Left forelimb (tissue), 1 donor: ENCODE measurements at regions not wholly inside any gene's neighbourhood (a gene's known extent, or its start where the extent isn't known, plus 50 kb on each side); places are given as distances from the start of the nearest gene placed in this dataset.
"Not testable (repeated sequence)": the region's sequence is repeated elsewhere in the genome, so short reads cannot be mapped to it uniquely, and the experiment has no call there.

Experiments
- DNase-seq: peaks from one replicate; pipeline ENCODE4 v3.0.0-alpha.2; 2018; ENCODE audit warnings: low spot score

DNA sequence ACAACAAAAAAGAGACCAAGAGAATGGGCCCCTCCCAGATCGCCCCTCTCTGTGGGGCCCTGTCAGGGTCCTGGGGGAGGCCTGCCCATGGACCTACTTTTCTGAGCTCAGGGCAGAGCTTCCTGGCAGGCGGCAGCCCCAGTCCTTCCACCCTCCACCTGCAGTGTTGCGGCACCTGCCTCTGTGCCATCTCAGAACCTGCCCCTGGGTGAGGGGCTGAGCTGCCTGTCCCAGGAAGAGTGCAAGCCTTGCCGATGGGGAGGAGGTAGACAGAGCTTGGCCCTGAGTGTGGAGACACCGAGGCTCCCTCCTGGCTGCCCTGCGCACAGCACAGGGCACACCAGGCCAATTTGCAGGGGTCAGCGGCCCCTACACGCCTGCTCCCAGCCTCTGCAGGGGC, 67.5 kb downstream of the UNCX start:
- DNase-seq = no peak

DNA sequence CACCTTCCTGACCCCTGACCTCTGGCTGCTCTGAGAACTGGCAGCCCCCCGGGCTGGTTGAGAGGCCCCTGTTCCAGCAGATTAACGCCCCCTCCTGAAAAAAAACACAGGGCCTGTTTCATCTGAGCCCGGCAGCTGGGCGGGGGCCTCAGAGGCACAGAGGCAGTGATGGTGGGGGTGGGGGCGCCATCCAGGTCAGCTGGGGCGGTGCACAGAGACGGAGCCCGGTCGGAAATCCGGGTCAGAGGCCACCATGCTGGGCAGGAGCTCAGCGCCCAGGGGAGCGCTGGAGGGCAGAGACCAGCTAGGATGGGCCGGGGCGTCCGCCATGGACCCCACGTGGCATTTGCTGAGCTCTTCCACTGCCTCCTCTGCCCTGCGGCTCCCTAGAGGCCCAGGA, 68.0 kb downstream of the UNCX start:
- DNase-seq = no peak

DNA sequence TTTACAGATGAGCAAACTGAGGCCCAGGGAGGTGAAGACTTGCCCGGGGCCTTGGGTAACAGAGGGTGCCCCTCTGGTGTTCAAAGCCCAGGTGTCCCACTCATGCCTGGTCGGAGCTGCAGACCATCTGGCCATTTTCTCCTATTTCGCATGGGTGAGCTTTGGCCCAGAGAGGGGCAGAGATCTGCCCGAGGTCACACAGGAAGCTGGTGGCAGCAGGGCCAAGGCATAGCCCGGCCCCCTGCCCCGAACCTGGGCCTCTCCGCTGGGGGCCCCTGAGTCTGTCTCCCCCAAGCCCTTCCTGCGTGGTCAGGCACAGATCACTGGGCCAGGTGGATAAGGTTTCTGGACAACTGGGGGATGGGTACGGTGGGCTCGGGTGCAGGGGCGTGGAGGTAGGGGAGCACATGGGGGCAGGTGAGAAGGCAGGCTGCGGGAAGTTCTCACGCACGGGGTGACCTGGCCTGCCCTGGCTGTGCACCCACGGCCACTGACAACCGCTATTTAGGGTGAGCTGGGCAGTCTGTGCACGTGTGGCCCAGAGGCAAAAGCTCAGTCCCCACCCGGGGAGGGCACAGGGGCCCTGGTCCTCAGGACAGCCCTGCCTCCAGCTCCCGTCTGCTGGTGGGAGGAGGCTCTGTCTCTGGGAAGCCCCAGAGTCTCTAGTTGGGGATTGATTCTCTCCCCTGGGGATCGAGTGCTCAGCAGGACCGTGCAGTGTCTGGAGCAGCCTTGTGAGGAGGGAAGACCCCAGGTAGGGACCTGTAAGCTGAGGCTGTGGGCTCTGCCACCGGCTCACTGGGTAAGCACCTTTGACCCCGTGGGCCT, 68.6 kb downstream of the UNCX start:
- DNase-seq = no peak

DNA sequence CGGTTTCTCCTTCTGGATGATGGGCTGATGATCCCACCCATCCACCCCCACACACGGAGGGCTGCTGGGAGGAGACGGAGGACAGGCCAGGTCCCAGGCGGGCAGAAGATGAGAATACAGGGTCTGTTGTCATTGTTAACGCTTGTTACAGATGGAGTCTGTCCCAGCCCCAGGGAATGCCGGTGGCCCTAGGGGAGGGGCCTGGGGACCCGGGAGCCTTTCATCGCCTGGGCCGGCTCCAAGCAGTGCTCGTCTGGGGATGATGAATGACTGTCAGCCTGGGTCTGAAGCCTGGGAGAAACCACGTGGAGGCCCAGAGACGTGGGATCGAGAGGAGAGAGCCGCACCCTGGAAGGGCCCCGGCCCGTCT, 69.2 kb downstream of the UNCX start:
- DNase-seq = no peak

DNA sequence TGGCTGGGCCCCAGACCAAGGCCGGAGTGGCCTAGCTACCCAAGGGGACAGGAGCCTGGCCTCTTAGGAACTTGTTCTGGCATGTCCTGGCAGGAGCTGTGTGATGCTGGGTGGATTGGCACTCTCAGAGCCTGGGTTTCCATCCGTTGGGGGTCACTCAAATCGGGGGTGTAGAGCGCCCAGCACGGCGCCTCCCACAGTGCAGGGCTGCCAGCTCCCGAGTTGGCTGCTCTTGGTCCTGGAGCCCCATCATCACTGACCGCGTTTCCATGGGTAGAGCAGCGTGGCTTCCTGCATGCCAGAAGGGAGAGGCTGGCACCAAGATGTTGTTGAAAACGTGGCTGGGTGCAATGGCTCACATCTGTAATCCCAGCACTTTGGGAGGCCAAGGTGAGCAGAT, 70.3 kb downstream of the UNCX start:
- DNase-seq = no peak

DNA sequence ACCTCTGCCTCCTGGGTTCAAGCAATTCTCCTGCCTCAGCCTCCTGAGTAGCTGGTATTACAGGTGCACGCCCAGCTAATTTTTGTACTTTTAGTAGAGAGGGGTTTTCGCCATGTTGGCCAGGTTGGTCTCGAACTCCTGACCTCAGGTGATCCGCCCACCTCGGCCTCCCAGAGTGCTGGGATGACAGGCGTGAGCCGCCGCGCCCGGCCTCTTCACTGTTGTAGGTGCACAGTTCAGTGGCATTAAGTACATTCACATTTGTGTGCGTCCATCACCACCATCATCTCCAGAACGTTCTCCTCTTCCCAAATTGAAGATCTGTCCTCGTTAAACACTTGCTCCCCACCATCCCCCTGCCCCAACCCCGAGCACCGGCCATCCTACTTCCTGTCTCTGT, 71.3 kb downstream of the UNCX start:
- DNase-seq = not testable (repeated sequence)

DNA sequence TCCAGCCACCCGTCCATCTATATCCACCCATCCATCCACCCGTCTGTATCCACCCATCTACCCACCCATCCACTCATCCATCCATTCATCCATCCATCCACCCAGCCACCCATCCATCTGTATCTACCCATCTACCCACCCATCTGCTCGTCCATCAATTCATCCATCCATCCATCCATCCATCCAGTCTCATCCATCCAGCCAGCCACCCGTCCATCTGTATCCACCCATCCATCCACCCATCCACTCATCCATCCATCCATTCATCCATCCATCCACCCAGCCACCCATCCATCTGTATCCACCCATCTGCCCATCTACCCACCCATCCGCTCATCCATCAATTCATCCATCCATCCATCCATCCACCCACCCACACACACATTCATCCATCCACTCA, 73.2 kb downstream of the UNCX start:
- DNase-seq = no peak

DNA sequence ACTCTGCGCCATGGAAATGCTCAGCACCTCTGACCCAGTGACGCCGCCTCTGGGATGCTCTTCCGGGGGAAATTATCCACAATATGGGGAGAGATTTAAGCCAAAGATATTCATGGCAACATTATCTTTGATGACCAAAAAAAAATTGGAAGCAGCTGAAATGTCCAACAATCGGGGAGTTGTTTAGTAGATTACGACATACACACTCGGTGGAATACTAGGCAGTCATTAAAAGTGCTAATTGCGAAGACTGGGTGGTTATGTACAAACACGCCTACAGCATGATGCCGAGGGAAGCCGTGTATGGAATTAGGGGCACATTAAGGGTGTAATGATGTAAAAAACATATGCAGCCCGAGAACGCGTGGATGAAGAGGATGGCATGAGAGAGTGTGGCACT, 75.2 kb downstream of the UNCX start:
- DNase-seq = no peak

DNA sequence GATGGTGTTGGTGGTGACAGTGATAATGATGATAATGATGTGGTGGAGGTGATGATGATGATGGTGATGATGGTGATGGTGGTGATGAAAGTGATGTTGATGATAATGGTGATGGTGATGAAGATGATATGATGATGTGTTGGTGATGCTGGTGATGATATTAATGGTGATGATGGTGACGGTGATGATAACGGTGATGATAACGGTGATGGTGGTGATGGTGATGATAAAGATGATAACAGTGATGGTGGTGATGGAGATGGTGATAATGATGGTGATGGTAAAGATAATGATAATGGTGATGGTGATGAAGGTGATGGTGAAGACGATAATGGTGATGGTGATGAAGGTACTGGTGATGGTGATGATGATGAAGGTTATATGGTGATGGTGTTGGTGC, 76.6 kb downstream of the UNCX start:
- no peak for DNase-seq

DNA sequence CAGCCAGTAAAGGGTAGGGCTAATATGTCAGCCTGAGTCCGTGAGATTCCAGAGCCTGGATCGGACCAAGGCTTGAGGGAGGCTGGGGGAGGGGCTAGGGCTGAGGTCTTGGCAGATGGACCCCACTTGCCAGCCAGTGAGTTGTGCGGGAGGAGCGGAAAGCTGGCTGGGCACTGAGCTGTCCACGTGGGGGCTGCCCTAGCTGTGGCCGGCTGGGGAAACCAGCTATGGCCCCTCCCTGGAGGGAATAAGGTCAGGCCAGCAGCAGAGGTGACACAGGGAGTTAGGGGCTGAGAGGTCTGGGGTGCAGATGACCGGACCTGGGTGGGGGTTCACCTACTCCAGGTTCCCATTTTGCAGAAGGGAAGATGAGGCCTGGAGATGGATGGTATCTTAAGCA, 77.3 kb downstream of the UNCX start:
- DNase-seq = no peak

DNA sequence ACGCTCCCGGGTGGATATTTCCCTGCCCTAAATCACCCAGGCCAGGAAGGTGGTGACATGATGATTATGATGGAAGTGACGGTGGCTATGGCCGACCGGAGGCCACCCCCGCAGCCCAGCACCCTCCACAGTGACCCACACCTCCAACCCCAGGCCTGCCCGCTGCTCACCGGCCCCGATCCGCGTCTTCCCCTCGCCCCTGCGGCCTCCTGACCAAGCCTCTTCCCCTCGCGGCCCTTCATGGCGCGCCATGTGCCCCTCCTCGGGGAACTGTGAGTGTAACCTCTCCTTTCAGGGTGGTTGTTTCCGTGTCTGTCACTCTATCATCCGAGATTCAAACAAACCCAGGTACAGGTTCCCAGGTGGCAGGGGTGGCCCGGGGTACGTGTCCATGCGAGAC, 78.3 kb downstream of the UNCX start:
- DNase-seq = no peak

DNA sequence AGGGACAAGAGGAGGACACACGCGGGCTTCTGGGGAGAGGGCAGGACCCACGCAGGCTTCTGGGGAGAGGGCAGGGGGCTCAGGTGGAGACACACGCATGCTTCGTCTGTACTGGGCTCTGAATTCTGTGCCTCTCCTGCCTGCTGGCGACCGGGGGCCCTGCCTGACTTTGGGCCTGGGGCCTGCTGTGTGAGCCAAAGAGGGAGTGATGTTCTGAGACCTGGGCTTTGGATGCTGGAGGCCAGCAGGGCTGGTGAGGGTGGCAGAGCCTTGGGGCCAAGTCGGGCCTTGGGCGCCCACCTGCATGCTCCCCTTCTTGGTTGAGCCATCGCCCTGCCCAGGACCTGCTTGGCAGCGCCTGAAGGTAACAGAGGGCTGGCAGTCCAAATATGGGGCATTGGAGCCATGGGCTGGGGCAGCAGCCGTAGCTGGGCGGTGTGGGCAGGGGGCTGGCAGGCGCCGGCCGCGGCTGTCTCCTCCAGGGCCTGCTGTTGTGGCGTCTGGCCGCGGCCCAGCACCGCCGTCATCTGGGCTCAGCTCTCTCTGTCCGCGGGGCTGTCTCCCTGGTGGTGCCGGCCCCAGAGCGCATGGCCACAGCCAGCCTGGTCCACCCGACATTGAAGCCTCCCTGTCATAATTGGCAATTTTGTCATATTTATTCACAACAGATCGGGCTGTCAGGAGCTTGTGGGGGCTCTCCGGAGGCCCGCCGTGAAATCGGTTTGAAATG, 78.9 kb downstream of the UNCX start:
- no peak for DNase-seq

DNA sequence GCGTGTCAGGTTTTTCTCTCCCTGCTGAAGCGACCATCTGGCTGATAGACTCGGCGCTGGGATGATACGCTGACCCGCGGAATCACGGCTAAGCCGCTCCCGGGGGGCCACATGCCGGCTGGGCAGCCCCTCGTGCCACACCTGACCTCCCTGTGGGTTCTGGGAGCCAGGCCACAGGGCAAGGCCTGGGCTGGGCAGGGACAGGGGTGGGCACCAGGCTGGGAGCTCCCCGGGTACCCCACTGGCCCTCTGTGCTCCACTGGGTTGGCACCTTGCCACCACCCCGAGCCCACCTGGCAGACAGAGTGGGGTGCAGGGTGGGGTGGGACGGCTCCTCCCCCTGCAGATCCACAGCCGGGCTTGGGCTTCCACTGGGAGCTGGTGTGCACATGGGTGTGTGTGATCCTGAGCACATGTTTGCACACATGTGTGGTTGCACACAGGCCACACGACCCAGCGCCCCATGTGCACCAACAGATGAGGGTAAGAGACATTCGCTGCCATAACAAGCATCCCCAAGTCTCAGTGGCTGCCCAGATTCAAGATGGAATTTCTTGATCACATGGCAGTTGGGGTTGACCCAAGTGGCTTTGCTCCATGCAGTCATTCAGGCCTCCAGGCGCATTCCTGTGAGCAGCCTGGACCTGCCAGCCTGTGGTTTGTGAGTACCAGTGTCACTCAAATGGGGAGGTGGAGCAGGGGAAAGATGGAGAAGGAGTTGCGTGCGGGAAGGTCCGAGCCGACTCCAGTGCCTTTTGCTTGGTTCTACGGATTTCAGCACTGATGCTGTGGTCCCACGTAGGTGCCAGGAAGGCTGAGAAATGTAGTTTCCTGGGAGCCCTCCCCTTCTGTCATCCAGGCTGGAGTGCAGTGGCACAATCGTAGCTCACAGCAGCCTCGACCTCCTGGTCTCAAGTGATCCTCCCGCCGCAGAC, 79.7 kb downstream of the UNCX start:
- no peak for DNase-seq

DNA sequence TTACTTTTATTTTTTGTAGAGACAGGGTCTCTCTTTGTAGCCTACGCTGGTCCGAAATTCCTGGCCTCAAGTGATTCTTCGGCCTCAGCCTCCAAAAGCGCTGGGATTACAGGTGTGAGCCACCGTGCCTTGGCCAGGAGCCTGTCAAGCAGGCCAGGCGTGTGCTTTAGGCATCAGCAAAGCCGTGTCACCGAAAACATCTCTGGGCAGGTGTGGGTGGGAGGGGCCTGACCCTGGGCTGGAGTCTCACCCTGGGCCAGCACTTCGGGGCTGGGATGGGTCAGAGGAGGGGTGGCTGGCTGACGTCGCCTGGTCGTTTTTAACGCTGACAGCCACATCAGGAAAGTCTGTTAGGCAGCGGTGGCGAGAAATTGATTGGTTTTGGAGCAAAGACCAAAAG, 80.9 kb downstream of the UNCX start:
- DNase-seq = no peak

DNA sequence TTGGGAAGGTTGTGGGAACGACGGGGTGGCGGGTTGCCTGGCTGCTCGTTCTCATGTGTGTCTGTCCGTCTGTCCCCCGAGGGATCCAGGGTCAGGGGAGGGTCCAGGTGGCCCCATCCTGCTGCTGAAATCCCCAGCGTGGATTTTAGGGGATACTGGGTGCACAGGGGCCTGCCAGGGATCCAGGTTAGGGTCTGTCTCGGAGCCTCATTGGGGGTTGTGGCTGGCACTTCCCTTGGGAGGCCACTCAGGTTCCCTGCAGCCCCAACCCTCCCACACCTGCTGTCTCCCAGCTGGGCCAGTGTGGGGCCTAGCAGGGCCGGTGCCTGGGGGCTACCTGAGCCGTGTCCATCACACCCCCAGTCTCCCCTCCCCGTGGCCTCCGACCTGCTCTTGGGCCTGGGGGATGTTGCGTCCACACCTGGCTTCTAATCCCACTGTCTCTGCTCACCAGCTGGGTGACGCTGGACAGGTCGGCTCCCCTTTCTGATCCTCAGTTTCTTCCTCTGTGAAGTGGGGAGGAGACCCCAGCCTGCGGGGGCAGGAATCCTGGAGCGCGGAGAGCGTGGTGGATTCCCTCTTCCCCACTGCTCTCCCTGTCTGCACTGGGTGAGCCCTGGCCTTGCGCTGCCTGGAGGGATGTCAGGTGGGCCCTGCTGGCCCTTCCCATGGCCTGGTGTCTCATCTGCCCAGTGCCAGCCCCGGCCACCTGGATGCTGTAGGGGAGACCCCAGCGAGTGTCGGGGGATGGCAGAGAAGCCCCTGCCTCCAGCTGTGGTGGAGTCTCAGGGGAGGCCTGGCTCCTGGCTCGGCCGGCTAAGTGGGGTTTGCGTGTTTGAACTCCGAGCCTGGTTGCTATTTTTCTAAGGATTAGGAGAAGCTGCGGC, 81.6 kb downstream of the UNCX start:
- DNase-seq = peak; percentile 47

DNA sequence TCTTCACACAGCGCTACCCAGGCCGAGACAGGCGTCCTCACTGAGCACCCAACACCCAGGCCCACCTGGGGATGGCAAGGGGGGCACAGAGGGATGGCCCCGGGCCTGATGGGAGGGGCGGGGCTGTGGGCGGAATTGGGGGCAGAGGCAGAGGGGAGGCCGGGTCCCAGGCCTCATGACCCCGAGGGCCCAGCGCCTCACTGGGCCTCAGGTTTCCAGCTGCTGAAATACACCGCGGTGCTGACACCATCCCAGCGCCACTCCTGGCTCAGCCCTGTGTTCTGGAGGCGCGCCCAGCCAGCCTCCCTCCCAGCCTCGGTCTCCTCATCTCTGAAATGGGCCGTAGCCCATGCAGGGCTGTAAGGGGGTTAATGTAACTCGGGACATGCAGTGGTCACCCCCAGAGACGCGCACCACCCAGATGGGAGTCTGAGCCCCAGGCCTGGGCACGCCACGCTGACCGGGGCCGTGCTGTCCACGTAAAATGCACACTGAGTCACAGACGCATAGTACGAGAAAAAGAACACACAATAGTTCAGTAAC, 82.3 kb downstream of the UNCX start:
- peak; percentile 17 for DNase-seq

DNA sequence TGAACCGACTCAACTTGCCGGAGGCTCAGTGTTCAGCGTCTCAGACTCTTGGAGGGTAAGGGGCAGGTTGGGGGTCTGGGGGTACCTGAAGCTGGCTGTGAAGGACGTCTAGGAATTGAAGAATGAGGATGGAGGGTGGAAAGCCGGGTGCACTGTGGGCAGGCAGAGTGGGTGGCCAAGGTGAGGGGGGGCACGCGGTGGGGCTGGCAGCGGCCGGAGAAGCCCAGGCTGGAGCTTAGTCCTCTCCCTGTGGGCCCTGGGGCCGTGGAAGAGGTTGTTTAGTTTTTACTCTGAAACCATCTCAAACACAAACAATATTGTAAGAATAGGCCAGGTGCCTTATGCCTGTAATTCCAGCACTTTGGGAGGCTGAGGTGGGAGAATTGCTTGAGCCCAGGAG, 83.4 kb downstream of the UNCX start:
- no peak for DNase-seq

DNA sequence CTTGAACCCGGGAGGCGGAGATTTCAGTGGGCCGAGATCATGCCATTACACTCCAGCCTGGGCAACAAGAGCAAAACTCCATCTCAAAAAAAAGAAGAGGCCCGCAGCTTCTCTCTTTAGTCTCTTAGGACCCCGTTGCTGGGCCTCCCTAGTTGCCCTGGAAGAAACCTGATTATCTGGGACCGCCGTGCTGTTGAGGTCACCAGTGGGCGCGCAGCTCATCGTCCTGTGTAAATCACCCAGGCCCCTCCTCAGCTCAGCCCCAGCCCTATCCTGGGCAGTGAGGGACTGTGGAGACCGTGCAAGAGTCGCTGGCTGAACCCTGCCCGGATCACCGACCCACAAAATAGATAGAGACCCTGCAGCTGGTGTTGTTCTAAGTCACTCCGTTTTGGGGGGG, 85.0 kb downstream of the UNCX start:
- no peak for DNase-seq

DNA sequence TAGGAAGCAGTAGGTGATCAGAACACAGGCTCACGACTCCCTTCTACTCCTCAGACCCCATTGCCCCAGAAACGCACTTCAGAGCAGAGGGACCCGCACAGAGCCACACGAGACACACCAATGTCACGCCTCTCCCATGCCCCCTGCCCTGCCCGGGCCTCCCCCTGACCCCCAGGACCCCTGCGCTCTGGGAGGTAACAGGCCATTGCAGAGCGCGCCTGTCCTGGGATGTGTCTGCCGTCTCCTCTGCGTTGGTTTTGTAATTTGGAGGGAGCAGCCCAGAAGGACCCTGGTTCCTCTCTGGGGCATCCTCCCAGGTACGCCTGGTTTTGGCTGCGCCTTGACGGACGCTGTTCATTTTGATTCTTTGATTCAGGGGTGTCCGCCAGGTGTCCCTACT, 85.4 kb downstream of the UNCX start:
- DNase-seq = no peak

DNA sequence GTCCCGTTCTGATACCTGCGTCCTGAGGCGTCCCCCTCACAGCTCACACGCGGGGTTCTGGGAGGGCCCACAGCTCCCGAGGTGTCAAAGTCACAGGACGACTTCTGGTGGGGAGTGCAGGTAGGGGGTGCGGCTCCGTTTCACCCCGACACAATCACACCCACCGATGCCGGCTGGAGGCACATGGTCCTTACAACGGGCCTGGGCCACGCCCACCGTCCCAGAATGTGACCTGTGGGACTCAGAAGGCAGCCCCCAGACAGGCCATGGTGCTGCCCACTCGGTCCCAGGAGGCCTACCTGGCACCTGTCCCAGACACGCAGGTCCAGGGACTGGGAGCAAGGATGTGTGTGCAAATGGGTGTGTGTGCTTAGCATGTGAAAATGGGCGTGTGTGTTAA, 86.0 kb downstream of the UNCX start:
- DNase-seq = no peak

DNA sequence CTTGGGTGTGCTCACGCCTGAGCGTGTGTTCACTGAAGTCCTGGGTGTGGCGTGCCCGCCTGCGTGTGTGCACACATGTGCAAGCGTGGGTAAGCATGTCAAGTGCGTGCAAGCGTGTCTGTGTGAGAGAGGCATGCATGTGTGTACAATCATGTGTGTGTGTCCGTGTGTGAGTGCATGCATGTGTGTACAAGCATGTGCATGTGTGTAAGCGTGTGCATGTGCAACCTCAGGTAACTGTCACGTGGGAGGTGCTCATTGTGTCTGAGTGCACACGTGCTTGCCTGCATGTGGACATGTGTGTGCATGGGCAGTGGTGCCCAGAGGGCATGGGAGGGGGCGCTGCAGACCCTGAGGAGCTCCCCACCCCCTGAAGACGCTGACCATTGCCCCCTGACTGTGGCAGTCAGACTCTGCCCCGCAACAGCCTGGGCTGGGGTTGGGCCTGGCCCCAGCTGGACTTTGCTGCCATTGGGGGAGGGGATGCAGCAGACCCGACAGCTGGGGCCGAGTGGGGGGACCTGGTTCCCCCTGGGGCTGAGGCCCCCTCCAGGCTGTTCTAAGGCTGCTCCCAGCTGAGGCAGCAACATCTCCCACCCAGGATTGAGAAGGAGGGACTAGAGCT, 88.1 kb downstream of the UNCX start:
- no peak for DNase-seq
